ENCODE measurements at regions not wholly inside any gene's neighbourhood (a gene's known extent, or its start where the extent isn't known, plus 50 kb on each side); places are given as distances from the start of the nearest gene placed in this dataset.

- no peak for DNase-seq
- Histone ChIP-seq H3K9me3 (no peaks in the 10 kb centered on the region), H3K4me3 (ENCODE audit: low read depth, low read length) (no peak overlapping the region), H3K27me3 (replicated peaks; ENCODE audit: control insufficient read depth, insufficient read depth, low read length) (no peaks in the 10 kb centered on the region), H3K4me1 (no peaks in the 10 kb centered on the region), H3K36me3 (ENCODE audit: control insufficient read depth, insufficient read depth, low read length) (no peaks in the 10 kb centered on the region)
- H3K27me3 Mint-ChIP-seq (ENCODE audit: insufficient read depth, unreplicated experiment) = peaks cover 11% of the 10 kb centered on the region
- no peak overlapping the region for H3K4me3 Mint-ChIP-seq (ENCODE audit: unreplicated experiment)
- no peak overlapping the region for H3K27ac Mint-ChIP-seq (ENCODE audit: unreplicated experiment)
- BruUV-seq (replicated peaks) = no TSS peak
- ChIA-PET CTCF (no interaction called here), POLR2A (no interaction called here)
- no peak for TF ChIP-seq CTCF (IDR thresholded peaks at IDR 0.05; ENCODE audit: insufficient read depth in 1 of 2, low read depth in 1 of 2, low read length in 1 of 2, severe bottlenecking in 1 of 2, unreplicated experiment in 1 of 2)
- intact Hi-C loops (cut with micrococcal nuclease; ENCODE audit: unreplicated experiment) = no loop called here
- no peaks in the 10 kb centered on the region for H3K36me3 Mint-ChIP-seq (ENCODE audit: insufficient read depth, unreplicated experiment)
- H3K9me3 Mint-ChIP-seq (ENCODE audit: unreplicated experiment) = no peaks in the 10 kb centered on the region
- H3K4me1 Mint-ChIP-seq (ENCODE audit: low read depth, unreplicated experiment) = no peaks in the 10 kb centered on the region
These were observed 66.2 kb downstream of the FANCF start for GRCh38 chr11:22559416-22559815.

- Histone ChIP-seq H3K27me3 (replicated peaks; ENCODE audit: control insufficient read depth, insufficient read depth, low read length) (no peaks in the 10 kb centered on the region), H3K4me1 (no peaks in the 10 kb centered on the region), H3K9me3 (no peaks in the 10 kb centered on the region), H3K36me3 (ENCODE audit: control insufficient read depth, insufficient read depth, low read length) (no peaks in the 10 kb centered on the region), H3K4me3 (ENCODE audit: low read depth, low read length) (no peak overlapping the region)
- no TSS peak for BruUV-seq (replicated peaks)
- ChIA-PET POLR2A (no interaction called here), CTCF (no interaction called here)
- H3K4me1 Mint-ChIP-seq (ENCODE audit: low read depth, unreplicated experiment) = no peaks in the 10 kb centered on the region
- H3K27ac Mint-ChIP-seq (ENCODE audit: unreplicated experiment) = no peak overlapping the region
- intact Hi-C loops (cut with micrococcal nuclease; ENCODE audit: unreplicated experiment) = no loop called here
- TF ChIP-seq CTCF (IDR thresholded peaks at IDR 0.05; ENCODE audit: insufficient read depth in 1 of 2, low read depth in 1 of 2, low read length in 1 of 2, severe bottlenecking in 1 of 2, unreplicated experiment in 1 of 2) = no peak
- H3K9me3 Mint-ChIP-seq (ENCODE audit: unreplicated experiment) = no peaks in the 10 kb centered on the region
- H3K4me3 Mint-ChIP-seq (ENCODE audit: unreplicated experiment) = no peak overlapping the region
- H3K27me3 Mint-ChIP-seq (ENCODE audit: insufficient read depth, unreplicated experiment) = peaks cover 7% of the 10 kb centered on the region
- DNase-seq = no peak
- H3K36me3 Mint-ChIP-seq (ENCODE audit: insufficient read depth, unreplicated experiment) = no peaks in the 10 kb centered on the region
These were observed 67.0 kb downstream of the FANCF start for GRCh38 chr11:22558664-22559063.

- Mint-ChIP-seq H3K4me1 (ENCODE audit: low read depth, unreplicated experiment) (no peaks in the 10 kb centered on the region), H3K4me3 (ENCODE audit: unreplicated experiment) (no peak overlapping the region), H3K27me3 (ENCODE audit: insufficient read depth, unreplicated experiment) (peaks cover 7% of the 10 kb centered on the region), H3K36me3 (ENCODE audit: insufficient read depth, unreplicated experiment) (no peaks in the 10 kb centered on the region), H3K9me3 (ENCODE audit: unreplicated experiment) (no peaks in the 10 kb centered on the region), H3K27ac (ENCODE audit: unreplicated experiment) (no peak overlapping the region)
- H3K9me3 ChIP-seq = no peaks in the 10 kb centered on the region
- no peaks in the 10 kb centered on the region for H3K27me3 ChIP-seq (replicated peaks; ENCODE audit: control insufficient read depth, insufficient read depth, low read length)
- no peak for DNase-seq
- ChIA-PET POLR2A (no interaction called here), CTCF (no interaction called here)
- intact Hi-C loops (cut with micrococcal nuclease; ENCODE audit: unreplicated experiment) = no loop called here
- TF ChIP-seq CTCF (IDR thresholded peaks at IDR 0.05; ENCODE audit: insufficient read depth in 1 of 2, low read depth in 1 of 2, low read length in 1 of 2, severe bottlenecking in 1 of 2, unreplicated experiment in 1 of 2) = no peak
- no TSS peak for BruUV-seq (replicated peaks)
- no peak overlapping the region for H3K4me3 ChIP-seq (ENCODE audit: low read depth, low read length)
- no peaks in the 10 kb centered on the region for H3K4me1 ChIP-seq
- H3K36me3 ChIP-seq (ENCODE audit: control insufficient read depth, insufficient read depth, low read length) = no peaks in the 10 kb centered on the region
These were observed 69.2 kb downstream of the FANCF start for GRCh38 chr11:22556381-22556780.

Measured in Caco-2 (cell line).